ENCODE measurements at regions not wholly inside any gene's neighbourhood (a gene's known extent, or its start where the extent isn't known, plus 50 kb on each side); places are given as distances from the start of the nearest gene placed in this dataset.

- no peak for TF ChIP-seq L3MBTL2 (conservative IDR thresholded peaks at IDR 0.05)
- TF ChIP-seq PKNOX1 (IDR thresholded peaks at IDR 0.05), result no peak
- no peak for TF ChIP-seq FOXA1 (IDR thresholded peaks at IDR 0.05)
- no peak for TF ChIP-seq ELF4 (IDR thresholded peaks at IDR 0.05)
- TF ChIP-seq LEF1 (IDR thresholded peaks at IDR 0.05; ENCODE audit: borderline replicate concordance), result no peak
- no peak for TF ChIP-seq HDGF (IDR thresholded peaks at IDR 0.05; ENCODE audit: borderline replicate concordance)
These were observed 81.2 kb downstream of the TMEM18 start for GRCh38 chr2:595831-596592.

All from HEK293T (cell line).